Aorta (tissue), 5 donors: ENCODE measurements at regions not wholly inside any gene's neighbourhood (a gene's known extent, or its start where the extent isn't known, plus 50 kb on each side); places are given as distances from the start of the nearest gene placed in this dataset.

Experiments used
- ATAC-seq: fragments of 200-7000 bp; cut with Tn5 transposase; one replicate; pipeline ENCODE4 v1.9.1; 2022; ENCODE audit warnings: moderate library complexity; ENCODE audit not compliant: low FRiP score
- DNase-seq, 2 donors: peaks; one replicate each; pipeline ENCODE4 v3.0.0-alpha.2; 2020
- H3K27ac ChIP-seq, 2 donors: one replicate each; pipeline ENCODE4 v1.5.1; 2013; ENCODE audit warnings: low read length in 2 of 2, mild to moderate bottlenecking in 2 of 2, moderate library complexity in 2 of 2, control low read depth in 1 of 2, inconsistent platforms in 1 of 2, low read depth in 1 of 2
- H3K27me3 ChIP-seq, 2 donors: one replicate each; pipeline ENCODE4 v1.6.1; 2013; ENCODE audit warnings: control low read depth in 1 of 2, low read length in 1 of 2, mild to moderate bottlenecking in 1 of 2, moderate library complexity in 1 of 2; ENCODE audit not compliant: insufficient read depth in 2 of 2, control insufficient read depth in 1 of 2
- H3K36me3 ChIP-seq, 2 donors: one replicate each; pipeline ENCODE4 v1.6.1; 2013; ENCODE audit warnings: control low read depth in 1 of 2, low read length in 1 of 2, mild to moderate bottlenecking in 1 of 2; ENCODE audit not compliant: insufficient read depth in 2 of 2, control insufficient read depth in 1 of 2
- H3K4me1 ChIP-seq, 2 donors: one replicate each; pipeline ENCODE4 v1.6.1; 2013; ENCODE audit warnings: low read length in 2 of 2, control low read depth in 1 of 2, mild to moderate bottlenecking in 1 of 2, moderate library complexity in 1 of 2; ENCODE audit not compliant: insufficient read depth in 2 of 2, control insufficient read depth in 1 of 2
- H3K4me3 ChIP-seq, 2 donors: one replicate each; pipeline ENCODE4 v1.5.1; 2013; ENCODE audit warnings: low read length in 2 of 2, control low read depth in 1 of 2, mild to moderate bottlenecking in 1 of 2
- H3K9me3 ChIP-seq: one replicate; pipeline ENCODE4 v1.6.1; 2013; ENCODE audit warnings: mild to moderate bottlenecking, low read length; ENCODE audit not compliant: control insufficient read depth
- WGBS, 2 donors: extraction: QIAGEN DNeasy Blood & Tissue Kit; methylation state at CpG; one replicate each; pipeline ENCODE4 v1.1.7; 2013; 5-methylcytosine and 5-hydroxymethylcytosine counted together
- intact Hi-C, 2 donors: fragments of 100-400 bp; cut with DNase I; formaldehyde crosslinking; loops; one replicate each; pipeline versions ENCODE4 v1.14.2 to v1.15.0; 2022
- donor health status: healthy with polysubstance abuse.
- donor health status: Bipolar disorder and iron deficiency.
- donor health status: DM: no; HTN: no; CAD: no.
- donor health status: DM: no; HTN: no; CAD: no.
- donor health status: DM: yes; HTN: yes; CAD: no.

DNA sequence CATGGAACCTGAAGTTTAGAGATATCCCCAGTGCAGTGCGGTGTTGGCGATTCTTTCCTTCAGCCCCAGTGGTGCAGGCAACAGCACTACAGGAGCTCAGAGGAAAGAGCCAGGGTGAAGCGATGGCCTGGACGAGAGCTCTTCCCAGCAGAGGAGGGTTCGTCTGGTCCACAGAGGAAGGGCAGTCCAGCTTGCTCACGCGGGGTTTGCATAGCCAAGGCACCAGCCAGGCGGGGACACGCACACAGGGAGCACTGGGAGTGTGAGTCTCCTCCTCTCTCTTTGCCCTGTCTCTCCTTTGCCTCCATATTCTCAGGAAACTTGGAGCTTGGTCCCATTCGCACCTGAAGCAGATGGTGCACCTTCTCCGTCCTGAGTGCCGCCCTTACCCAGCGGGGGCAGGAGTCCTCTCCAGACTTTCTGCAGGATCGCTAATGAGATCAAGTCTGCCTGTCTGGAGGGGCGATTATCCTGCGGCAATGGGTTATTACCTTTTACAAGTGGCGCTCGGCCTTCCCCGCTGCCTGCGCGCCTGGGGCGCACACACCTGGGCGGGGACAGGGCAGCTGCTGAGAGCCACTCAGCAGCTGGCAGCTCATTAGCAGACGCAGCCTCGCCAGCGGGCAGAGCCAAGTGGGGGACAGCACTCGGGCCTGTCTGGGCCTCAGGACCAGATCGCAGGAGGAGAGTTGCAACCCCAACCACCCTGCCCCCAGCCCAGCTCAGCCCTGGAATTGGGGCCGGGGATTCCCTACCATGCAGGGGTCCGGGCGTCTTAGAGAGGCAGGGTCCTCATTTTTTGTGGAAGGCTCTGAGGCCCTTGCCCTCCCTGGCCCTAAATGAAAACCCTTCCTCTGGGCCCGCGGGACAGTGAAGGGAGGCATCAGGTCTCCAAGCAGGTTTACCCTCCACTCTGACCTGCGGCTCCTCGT lies 119.0 kb upstream of the MEF2A start:
- Histone ChIP-seq H3K36me3 (no peaks in the 10 kb centered on the region), H3K9me3 (no peaks in the 10 kb centered on the region), H3K4me3 (no peak overlapping the region), H3K27ac (no peak overlapping the region), H3K4me1 (peaks cover 0 to 3% of the 10 kb centered on the region in 2 donors), H3K27me3 (no peaks in the 10 kb centered on the region)
- WGBS, 2 donors = 95% methylated on average over 35 of the region's 35 CpGs
- ATAC-seq (no peak), DNase-seq (peak; percentile 33 to 71)
- intact Hi-C loops = loop anchor here in 1 of 2 donors (10.0 kb wide), 1 partner anchor 258 kb away; no protein-coding TSS in a partner anchor

DNA sequence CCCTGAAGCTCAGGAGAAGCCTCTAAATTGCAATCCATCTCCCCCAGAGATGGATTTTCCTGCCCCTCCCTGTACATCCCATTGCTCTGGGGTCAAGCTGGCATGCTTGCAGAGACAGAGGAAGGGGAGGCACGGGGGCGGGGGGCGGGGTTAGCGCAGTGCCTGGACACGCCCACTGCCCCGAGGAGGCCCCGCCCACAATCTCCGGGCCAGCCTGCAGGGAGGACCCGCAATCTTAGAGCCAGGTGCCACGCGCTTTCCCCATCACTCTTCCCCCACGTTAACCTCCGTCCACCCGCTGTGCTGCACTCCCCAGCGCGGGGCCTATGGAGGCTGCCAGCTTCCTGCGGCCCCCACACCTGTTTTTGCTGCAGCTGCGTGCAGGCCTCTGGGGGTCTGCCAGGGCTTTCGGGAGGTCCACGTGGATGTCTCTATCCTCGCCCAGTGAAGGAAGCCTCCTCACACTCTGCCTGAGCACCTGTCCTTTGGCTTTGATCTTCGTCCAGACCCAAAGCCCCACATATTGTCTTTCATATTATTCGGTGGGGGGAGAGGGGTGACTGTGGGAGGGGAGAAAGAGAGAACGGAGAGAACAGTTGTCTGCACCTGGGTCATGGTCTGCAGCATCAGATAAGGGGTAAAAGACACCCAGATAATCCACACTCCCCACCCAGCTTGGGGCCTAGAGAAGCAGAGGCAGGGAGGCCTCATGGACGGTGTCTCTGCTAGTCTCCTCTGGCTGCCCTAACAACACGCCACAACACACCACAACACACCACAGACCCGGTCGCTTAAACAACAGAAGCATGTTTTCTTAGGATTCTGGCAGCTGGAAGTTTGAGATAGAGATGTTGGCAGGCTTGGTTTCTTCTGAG lies 118.0 kb upstream of the MEF2A start:
- Histone ChIP-seq H3K4me3 (no peak overlapping the region), H3K27ac (peak overlapping the region in 1 of 2 donors; percentile 25), H3K4me1 (peaks cover 0 to 3% of the 10 kb centered on the region in 2 donors), H3K36me3 (no peaks in the 10 kb centered on the region), H3K27me3 (no peaks in the 10 kb centered on the region), H3K9me3 (no peaks in the 10 kb centered on the region)
- no peak for ATAC-seq
- WGBS, 2 donors = 49 to 59% methylated on average over 28 of the region's 28 CpGs
- intact Hi-C loops = loop anchor here in 1 of 2 donors (10.0 kb wide), 1 partner anchor 257 kb away; no protein-coding TSS in a partner anchor
- DNase-seq = peak; percentile 42 to 77

DNA sequence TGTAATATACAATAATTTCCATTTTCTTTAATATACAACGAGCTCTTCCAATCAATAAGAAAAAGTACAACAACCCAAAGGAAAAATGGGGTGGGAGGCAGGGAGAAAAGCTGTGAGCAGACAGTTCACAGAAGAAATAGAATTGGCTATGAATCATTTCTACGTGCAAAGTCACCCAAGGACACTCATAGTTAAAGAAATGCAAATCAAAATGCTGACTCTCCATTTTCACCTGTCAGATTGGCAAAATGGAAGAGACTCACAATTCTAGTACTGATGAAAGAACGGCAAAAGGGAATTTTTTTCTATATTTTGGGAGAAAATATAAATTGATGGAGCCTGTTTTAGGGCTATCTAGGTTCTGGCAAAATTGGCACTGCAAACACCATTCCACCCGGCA lies 116.3 kb upstream of the MEF2A start:
- H3K27me3 ChIP-seq = no peaks in the 10 kb centered on the region
- peaks cover 0 to 8% of the 10 kb centered on the region in 2 donors for H3K4me1 ChIP-seq
- no peaks in the 10 kb centered on the region for H3K9me3 ChIP-seq
- 92 to 95% methylated on average over 4 of the region's 4 CpGs for WGBS, 2 donors
- ATAC-seq (no peak), DNase-seq (no peak)
- no peak overlapping the region for H3K4me3 ChIP-seq
- intact Hi-C loops = loop anchor here in 1 of 2 donors (10.0 kb wide), 1 partner anchor 255 kb away; no protein-coding TSS in a partner anchor
- H3K36me3 ChIP-seq = no peaks in the 10 kb centered on the region
- H3K27ac ChIP-seq = no peak overlapping the region

DNA sequence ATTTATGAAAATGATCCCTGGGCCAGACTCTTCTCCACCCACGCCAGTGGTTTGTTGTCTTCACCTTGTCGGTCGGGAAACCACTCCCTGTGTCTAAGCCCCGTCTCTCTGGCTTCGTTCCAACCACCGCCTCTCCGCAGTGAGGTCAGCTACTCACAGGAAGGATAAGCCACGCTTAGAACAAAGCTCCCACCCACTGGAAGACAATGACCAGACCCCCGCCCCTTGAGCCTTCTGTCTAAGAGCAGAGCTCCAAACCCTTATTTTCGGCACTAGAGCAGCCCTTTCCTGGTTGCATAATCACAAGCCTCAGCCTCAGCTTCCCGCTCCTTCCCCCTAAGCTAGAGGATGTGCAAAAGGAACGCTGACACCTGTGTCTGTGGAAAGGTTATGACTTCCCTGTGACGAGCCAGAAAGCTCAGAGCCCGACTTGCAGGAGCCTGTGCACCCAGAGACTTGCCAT lies 114.9 kb upstream of the MEF2A start:
- DNase-seq (peak; percentile 78 to 82), ATAC-seq (no peak)
- H3K4me3 ChIP-seq = no peak overlapping the region
- H3K27me3 ChIP-seq = no peaks in the 10 kb centered on the region
- H3K4me1 ChIP-seq = peaks cover 0 to 8% of the 10 kb centered on the region in 2 donors
- H3K9me3 ChIP-seq = no peaks in the 10 kb centered on the region
- no peaks in the 10 kb centered on the region for H3K36me3 ChIP-seq
- intact Hi-C loops = loop anchor here (5.0 to 10.0 kb wide), 2 partner anchors 114 to 116 kb away; partner anchors contain the start of gene MEF2A (in 2 of the 2)
- WGBS, 2 donors = 81 to 82% methylated on average over 14 of the region's 14 CpGs
- no peak overlapping the region for H3K27ac ChIP-seq

DNA sequence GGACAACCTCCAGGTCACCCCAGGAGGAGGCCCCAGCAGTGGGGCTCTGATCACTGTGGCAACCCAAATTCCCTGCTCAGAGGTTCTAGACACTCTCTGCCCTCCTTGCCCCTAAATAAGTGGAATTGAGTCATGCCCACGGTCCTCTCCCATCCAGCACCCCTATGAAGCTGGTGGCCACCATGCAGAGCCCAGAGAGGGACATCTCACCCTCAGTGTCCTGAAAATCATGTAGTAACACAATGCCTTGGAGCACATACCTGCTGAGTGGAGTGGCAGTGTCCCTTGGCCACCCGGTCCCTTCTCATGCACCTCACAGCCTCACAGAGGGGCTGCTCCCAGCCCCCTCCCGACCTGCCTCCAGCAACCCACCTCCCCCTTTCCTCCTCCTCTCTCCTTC lies 114.3 kb upstream of the MEF2A start:
- Histone ChIP-seq H3K36me3 (no peaks in the 10 kb centered on the region), H3K4me3 (no peak overlapping the region), H3K27ac (no peak overlapping the region), H3K4me1 (peaks cover 0 to 8% of the 10 kb centered on the region in 2 donors), H3K9me3 (no peaks in the 10 kb centered on the region), H3K27me3 (no peaks in the 10 kb centered on the region)
- intact Hi-C loops = loop anchor here (5.0 to 10.0 kb wide), 2 partner anchors 113 to 116 kb away; partner anchors contain the start of gene MEF2A (in 2 of the 2)
- ATAC-seq = no peak
- peak in 1 of 2 donors; percentile 58 for DNase-seq
- WGBS, 2 donors = 97 to 98% methylated on average over 3 of the region's 3 CpGs

DNA sequence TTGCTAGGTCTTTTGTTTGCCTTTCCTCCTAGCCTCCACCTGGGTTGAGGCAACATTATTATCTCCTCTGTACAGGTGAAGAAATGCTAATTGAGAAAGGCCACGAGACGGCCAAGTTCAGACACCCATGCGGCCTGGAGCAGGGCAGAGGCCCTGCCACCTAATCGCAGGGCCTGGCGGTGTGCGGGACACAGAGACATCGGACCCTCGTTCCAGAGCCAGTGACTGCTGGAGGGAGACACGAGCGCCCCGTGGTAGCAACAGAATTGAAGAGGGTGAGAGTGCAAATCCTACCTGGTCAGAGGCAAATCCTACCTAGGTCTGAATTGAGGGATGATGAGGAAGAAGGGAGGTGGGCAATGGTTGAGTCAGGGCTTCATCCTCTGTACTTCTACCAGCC lies 113.8 kb upstream of the MEF2A start:
- Histone ChIP-seq H3K27me3 (no peaks in the 10 kb centered on the region), H3K27ac (peak overlapping the region; percentile 32 to 95), H3K36me3 (no peaks in the 10 kb centered on the region), H3K4me1 (peaks cover 0 to 8% of the 10 kb centered on the region in 2 donors), H3K4me3 (no peak overlapping the region), H3K9me3 (no peaks in the 10 kb centered on the region)
- DNase-seq (peak in 1 of 2 donors; percentile 41), ATAC-seq (no peak)
- intact Hi-C loops = loop anchor here (5.0 to 10.0 kb wide), 2 partner anchors 113 to 115 kb away; partner anchors contain the start of gene MEF2A (in 2 of the 2)
- 97 to 98% methylated on average over 11 of the region's 11 CpGs for WGBS, 2 donors

DNA sequence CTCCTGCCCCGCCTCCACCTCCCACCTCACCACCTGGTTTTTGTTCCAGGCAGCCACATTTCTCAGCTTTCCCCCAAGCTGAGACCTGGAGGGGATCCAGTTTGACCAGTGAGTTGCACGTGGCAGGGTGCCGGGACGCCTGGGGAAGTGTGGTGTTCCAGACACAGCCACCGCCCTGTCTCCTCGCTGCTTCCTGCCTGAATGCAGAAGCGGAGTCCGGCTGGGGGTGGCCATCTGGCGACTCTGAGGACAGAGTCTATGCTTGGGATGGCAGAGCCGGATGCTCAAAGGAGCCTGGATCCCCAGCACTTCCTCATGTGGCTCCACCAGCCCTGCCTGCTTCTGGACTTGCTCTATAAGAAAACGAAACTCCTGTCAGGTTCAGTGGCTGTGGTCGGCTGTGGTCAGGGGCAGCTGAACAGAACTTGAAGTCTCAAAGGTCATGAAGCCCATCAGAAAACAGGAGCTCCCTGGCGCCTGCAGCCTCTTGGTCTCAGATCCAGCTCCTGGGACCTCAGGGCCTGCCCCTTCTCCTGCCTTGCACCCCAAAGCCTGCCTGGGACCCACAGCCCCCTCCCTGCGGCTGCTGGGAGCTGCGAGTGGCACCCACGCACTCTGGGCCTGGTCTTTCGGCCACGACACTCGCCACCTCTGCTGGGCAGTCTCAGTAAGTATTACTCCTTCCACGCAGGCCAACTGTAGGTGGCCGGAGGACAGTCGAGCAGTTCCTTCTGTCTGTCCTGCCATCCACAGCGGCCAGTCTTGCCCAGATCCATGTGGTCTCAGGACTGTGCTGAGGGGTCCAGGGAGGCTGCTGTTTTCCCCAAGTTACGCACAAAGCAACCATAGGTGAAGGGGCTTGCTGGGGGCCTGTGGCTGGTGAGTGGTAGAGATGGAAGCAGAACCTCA lies 112.8 kb upstream of the MEF2A start:
- DNase-seq (peak; percentile 93 to 97), ATAC-seq (peak; percentile 62)
- no peak overlapping the region for H3K4me3 ChIP-seq
- no peaks in the 10 kb centered on the region for H3K27me3 ChIP-seq
- H3K4me1 ChIP-seq = peaks cover 0 to 5% of the 10 kb centered on the region in 2 donors
- no peaks in the 10 kb centered on the region for H3K36me3 ChIP-seq
- intact Hi-C loops = loop anchor here (5.0 to 10.0 kb wide), 2 partner anchors 112 to 114 kb away; partner anchors contain the start of gene MEF2A (in 2 of the 2)
- no peaks in the 10 kb centered on the region for H3K9me3 ChIP-seq
- H3K27ac ChIP-seq = peak overlapping the region; percentile 45 to 95
- WGBS, 2 donors = 48 to 57% methylated on average over 24 of the region's 24 CpGs
